Peyer's patch (tissue), 4 donors: ENCODE measurements at regions not wholly inside any gene's neighbourhood (a gene's known extent, or its start where the extent isn't known, plus 50 kb on each side); places are given as distances from the start of the nearest gene placed in this dataset.

Experiments used
- POLR2A ChIP-seq, 2 donors: fragments of 450-650 bp; IDR thresholded peaks; one replicate each; pipeline ENCODE4 v1.5.1; 2017; ENCODE audit warnings: antibody characterized with exemption in 2 of 2, mild to moderate bottlenecking in 2 of 2, moderate library complexity in 2 of 2
- TF ChIP-seq, protein P1 (sequence below), 6 experiments: fragments of 450-650 bp in 4 of 6; fragments of 200-600 bp in 2 of 6; sonication (generic) in 1 of 6; IDR thresholded peaks; one replicate each; pipeline ENCODE4 v1.5.1; 2017 to 2019; ENCODE audit warnings: antibody characterized with exemption in 6 of 6, mild to moderate bottlenecking in 3 of 6, moderate library complexity in 1 of 6

DNA sequence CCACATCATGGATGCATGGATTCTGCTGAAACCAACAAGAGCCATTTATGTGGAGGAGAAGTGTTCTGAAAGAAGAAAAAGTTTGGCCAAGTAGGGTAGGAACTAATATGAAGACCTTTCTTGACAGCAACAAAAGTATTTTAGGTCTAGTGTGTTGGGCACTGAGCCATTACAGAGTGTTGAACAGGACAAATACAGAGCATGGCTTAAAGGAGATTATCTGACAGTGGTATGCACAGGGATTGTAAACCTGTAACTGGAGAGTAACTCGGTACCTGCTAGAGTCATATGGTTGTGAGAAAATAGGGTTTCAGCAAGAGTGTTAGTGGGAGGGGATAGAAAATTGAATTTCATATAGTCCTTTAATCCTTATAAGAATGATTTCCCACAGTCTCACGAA is 513.2 kb upstream of the WWC1 start:
- TF ChIP-seq POLR2A (IDR thresholded peaks at IDR 0.05): no peak
- TF ChIP-seq, protein P1, sequence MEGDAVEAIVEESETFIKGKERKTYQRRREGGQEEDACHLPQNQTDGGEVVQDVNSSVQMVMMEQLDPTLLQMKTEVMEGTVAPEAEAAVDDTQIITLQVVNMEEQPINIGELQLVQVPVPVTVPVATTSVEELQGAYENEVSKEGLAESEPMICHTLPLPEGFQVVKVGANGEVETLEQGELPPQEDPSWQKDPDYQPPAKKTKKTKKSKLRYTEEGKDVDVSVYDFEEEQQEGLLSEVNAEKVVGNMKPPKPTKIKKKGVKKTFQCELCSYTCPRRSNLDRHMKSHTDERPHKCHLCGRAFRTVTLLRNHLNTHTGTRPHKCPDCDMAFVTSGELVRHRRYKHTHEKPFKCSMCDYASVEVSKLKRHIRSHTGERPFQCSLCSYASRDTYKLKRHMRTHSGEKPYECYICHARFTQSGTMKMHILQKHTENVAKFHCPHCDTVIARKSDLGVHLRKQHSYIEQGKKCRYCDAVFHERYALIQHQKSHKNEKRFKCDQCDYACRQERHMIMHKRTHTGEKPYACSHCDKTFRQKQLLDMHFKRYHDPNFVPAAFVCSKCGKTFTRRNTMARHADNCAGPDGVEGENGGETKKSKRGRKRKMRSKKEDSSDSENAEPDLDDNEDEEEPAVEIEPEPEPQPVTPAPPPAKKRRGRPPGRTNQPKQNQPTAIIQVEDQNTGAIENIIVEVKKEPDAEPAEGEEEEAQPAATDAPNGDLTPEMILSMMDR (IDR thresholded peaks at IDR 0.05): no peak
